IPS DF 19.7 (cell line): ENCODE measurements at regions not wholly inside any gene's neighbourhood (a gene's known extent, or its start where the extent isn't known, plus 50 kb on each side); places are given as distances from the start of the nearest gene placed in this dataset.

Experiments
- DNase-seq: peaks from one replicate; pipeline ENCODE4 v3.0.0-alpha.2; 2013; ENCODE audit warnings: low read depth, low spot score

DNA sequence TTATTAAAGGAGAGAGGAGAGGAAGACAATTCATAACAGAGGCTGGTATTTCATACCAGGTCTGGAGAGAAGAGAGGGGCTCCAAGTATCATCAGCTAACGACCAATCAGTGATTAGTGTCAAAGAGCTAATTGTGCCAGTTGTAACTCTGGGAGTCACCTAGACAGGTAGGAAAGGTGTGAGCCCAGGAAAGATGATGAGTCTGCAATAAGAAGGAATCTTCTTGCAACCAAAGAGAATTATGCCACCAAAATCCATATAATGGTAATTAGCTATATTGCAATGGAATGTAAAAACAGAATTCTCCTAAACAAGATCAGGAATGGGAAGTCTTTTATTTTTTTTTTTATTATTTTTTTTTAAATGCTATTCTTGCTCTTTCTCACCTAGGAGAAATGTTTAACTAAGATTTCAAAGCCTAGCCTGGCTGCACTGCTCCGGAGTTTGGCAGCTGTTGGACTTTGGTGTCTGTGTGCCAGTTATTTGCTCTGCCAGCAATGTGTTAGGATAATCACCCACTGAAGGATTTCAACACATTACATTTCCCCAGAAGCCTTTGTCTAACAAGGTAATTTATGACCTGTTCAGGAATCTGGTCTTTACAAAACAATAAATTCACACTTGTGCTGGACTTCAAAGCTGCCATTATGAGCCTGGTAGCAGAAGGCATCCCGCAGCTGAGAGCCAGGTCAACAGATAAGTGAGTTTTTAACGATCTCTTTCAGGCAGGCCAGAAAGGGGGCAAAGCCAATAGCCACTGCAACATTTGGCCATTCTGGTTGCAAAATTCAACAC lies 89.4 kb downstream of the FOXB1 start:
- no peak for DNase-seq

DNA sequence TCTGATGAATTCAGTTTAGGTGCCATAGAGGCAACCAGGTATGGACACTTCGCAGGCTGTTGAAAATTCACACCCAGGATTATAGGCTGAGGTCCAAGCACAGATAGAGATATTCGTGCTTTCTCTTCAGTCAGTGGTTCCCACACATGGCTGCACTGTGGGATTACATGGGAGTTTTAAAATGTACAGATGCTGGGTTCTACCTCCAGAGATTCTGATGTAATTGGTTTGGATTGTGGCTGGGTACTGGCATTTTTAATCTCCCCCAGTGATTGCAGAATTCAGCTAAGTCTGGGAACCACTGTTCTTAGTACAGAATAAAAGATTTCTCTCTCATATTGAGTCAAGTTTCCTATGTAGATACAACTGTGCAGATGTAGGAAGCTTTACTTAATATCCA lies 91.6 kb downstream of the FOXB1 start:
- DNase-seq: no peak

DNA sequence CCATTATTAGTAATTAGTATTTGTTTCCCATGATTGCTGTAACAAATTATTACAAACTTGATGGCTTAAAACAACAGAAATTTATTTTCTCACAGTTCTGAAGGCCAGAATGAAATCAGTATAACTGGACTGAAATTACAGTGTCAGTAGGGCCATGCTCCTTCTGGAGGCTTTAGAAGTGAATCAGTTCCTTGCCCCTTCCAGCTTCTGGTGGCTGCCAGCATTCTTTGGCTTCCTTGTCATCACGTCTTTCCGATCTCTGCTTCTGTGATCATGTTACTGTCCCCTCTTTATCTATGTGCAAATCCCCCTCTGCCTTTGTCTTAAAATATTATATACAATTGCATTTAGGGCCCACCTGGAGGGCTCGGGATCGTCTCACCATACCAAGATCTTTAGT lies 92.0 kb downstream of the FOXB1 start:
- no peak for DNase-seq

DNA sequence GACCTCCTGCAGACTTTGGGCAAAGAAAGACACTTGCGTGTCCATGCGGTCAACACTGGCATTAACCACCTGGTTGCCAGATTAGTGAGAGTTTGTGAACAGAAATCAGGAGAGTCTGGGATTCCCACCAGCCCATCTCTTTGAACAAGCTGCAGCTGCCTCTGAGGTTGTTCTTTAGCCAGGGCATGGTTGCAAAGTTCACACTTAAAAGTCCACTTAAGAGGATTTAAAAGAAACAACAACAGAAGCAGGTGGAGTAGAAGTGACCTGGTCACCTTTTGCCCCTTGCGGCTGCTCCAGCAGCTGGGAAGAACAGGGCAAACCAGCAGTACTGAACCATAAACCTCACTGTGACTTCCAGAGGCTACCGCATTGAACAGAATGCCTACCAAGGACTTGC lies 97.3 kb downstream of the FOXB1 start:
- DNase-seq: no peak

DNA sequence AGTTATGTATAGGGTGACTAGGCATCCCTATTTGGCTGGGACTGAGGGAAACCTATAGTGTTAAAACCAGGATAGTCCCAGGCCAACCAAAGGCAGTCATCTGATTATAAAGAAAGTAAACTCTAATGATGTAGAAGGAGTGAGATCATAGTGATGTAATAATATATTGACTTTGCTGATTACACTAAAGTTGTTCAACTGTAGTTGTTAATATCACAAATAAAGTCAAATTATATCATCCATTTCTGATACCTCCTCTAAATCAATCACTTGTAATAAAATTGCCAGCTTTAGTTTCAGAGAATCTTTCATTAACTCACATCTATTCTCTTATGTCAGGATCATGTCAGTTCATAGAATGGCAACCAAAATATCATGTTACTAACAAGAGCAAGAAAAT lies 98.6 kb downstream of the FOXB1 start:
- DNase-seq: no peak

DNA sequence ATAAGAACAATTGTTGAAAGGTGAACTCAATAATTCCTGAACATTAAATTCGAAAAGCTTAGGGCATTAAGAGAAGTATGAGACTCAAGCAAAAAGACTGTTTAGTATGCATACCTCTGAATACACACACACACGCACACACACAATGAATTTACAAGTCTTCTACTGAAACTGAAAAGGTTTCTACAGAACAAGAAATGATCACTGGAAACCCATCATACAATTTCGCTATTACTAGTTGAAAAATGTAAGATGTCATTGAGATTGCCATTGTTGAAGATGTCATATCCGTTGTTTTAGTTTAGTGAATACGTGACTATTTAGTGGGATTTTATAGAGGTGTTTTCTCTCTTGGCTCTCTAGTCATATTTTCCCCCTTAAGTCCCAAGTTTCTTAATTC lies 106.8 kb downstream of the FOXB1 start:
- DNase-seq: no peak

DNA sequence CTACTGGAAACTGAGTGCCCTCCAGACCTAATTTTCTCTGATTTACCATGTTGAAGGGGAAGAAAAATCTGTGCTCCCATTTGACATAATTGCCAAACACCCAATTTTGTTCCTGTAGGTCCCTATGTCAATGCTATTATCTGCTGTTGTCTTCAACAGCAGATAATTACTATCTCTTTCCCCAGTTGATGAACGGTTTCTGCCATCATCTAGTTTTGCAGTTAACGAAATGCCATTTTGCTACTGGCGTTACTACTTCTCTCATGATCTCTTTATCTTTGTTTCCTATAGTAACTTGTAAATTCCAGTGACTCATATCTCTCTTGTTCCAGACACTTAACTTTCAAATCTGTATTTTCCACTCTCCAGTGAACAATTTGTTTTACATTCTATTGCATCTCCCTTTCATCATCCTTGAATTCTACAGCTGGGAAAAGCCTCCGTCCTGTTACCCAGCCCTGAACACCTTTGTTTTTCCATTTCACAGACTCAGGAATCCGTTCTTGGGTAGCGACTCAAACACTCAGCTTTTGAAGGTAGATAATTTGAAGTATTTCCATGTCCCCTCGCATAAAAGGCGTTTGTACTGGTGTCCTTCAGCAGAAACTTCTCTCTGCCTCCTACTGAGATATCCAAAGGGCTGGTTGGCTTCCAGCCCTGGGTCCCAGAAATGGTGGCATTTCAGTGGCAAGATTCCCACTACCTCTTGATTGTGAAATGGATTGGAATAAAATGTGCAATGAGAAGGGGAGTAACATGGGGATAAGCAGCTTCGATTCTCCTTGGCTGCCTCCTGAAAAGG lies 111.7 kb downstream of the FOXB1 start:
- no peak for DNase-seq

DNA sequence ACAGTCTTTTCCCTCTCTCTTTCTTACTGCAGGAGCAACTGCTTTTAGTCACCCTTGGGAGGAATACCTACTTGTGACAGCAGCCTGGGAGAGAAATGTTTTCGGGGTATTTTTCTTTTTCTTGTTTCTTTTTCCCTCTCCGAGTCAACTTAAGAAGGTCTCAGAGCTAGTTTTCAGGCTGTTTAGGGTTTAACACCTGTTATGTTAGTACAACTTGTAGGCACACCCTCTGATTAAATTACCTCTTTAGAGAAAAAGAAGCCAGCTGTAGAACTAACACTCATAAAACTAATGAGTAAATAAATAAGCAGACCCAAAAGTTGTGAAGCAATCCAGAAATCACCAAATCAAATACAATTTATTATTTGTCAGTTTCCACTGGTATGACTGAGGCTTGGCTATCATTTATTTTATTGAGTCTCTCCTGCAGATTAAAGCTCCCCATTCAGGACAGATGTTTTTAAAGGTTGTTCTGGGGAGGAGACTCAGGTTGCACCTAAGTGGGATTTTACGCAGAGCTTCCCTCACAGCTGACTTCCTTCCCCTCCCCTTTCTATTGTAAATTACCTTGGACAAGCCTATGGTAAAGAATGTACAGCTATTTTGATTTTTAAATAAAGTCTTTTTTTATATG lies 112.5 kb downstream of the FOXB1 start:
- no peak for DNase-seq

DNA sequence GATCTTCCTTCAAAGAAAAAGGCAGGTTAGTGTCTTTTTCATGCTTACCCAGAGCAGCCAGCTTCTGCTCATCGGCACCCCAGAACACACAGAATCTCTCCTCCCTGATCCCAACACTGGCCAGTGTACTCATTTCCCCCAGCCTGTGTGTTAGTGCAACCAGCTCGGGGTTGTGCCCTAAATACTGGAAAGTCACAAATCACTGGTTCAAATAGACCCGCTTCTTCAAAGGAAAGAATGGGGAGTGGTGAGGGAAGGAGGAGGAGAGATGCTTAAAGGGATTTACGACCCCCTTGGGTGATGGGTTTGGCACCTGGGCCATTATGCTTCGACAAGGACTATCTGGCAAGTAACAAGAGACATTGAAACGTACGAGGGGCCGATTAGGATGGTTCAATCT lies 114.0 kb downstream of the FOXB1 start:
- DNase-seq: no peak

DNA sequence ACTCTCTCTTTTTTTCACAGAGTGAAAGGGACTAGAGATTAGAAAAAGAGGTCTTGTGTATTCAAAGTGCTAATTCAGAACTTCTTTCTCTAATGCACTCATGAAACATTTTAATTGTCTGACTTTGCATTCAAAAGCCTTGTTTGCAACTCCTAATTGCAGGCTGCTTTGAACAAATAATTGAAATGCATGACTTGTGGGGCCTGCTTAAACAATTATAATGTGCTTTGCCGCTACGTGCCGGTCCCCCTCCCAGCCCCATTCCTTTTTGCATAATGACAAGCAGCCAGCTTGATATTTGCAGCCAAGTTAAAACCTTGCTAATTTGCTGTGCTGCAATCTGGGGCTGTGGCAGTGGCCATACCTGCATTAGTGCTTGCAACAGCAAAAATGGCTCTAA lies 114.5 kb downstream of the FOXB1 start:
- DNase-seq: no peak

DNA sequence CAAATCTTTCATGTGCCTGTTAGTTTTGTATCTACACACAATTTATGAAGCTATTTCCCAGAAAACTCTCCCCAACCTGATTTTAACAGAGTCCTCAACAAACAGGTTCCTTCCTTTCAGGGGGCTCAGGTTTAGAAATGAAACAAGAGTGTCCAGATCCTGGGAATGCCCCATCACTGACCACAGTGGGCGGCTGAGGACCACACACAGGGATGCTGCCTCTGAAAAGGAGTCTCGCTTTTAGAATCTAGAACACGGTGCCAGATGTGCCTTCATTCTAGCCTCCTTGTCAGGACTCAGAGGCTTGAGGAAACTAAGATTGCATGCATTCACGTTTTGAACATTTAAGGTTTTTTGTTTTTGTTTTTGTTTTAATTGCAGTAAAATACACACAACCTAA lies 115.0 kb downstream of the FOXB1 start:
- DNase-seq: no peak

DNA sequence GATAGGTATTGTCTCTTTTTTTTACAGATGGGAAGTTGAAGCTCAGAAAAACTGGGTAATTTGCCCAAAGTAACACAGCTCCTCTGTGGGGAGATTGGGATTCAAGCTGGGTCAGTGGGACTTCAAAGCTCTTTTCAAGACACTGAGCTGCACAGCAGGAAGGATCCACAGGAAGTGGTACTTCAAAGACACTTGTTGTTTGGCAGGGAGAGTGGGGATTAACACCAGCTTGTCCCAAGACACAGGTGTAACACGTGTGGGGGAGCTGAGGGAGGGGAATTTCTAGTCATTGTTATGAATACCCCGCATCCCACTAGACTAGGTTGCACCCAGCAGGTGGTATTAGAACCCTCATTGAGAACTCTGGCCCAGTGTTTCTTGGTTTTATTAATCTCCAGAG lies 116.0 kb downstream of the FOXB1 start:
- peak; percentile 70 for DNase-seq

DNA sequence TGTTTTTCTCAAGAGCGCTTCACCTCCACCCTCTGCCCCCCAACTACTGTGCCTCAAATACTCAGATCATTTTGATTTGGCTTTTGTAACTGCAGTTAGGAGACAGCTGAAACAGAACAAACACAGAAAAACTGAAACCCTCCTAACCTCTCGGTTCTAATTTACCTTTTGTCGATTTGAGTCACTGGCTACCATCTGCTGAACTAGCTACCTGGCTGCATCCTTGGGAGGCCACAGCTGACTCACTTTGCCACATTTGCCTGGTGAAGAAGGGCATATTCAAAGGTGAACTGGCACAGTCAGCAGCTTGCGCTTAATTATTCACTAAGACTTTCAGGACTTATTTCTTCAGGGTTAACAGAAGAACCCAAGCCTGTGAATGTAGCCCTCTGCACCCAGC lies 117.7 kb downstream of the FOXB1 start:
- no peak for DNase-seq

DNA sequence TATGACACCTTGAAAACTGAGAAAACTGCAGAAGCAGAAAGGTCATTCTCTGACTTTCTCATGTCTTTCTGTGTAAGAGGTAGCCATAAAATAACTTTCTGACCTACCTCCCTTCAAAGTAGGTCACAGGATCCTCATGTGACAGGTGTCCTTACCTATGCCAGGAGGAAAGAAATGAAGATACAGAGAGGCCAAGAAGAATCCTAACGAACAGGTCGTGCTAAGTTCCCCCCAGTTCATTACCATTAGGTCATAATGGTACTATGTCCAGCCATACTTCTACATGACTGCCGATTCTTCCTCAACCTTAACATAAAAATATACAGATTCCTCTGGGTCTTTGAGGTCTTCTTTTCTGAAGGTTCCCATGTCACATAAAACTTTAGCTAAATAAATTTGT lies 118.6 kb downstream of the FOXB1 start:
- no peak for DNase-seq

DNA sequence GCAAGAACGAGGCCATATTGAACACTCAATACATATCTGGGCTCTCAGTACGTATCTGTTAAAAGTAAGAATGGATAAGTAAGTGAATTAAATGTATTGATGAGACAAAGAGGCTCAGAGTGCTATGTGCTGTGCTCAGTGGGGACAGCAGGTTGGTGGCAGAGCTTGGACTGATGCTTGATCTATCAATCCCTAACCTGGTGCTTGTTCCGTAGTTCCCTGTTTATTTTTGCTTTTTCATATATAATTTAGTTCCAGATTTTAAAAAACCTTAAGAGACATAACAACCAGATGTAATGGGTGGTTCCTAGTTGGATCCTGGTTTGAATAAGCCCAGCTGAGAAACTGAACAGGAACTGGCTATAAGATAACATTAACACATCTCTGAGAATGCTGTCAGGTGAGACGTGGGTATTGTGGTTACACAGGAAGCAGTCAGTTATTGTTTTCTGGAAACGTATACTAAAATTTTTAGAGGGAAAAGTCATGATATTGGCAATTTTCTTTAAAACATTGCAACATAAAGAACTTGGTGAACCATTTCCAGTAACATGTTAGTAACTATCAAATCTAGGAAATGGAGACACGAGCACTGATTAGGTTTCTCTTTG lies 120.5 kb downstream of the FOXB1 start:
- no peak for DNase-seq

DNA sequence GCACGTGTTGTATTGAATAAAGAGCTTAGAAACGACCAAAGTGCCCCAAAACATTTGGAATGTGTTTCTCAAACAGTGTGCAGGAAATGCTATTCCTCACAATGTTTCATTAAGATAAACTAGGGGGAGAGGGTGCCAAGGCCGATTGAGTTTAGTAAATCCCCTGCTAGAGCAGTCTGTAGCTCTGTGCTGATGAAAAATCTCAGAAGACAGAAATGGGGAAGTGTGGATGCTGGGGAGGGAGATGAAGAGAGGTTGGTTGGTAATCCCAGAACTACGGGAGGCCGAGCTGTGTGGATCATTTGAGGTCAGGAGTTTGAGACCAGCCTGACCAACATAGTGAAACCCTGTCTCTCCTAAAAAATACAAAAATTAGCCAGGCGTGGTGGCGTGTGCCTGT lies 121.2 kb downstream of the FOXB1 start:
- DNase-seq: no peak

DNA sequence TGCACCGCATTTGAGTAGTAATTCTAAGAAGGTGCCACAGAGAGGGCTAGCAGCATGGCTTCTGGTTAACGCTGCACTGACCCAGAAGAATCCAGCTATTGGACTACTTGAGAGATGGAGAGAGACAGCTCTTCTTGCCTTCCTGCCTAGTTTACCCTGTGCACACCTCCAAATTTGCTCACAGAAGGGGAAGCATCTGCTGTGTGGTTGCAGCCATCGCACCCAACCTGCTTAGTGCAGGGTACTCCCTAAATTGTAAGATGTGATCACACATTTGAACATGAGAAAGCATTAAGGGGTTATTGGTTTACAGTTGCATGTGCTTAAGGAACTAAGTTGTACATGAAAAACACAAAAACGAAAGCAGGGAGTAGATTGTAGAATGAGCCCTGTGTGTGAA lies 122.1 kb downstream of the FOXB1 start:
- DNase-seq: no peak

DNA sequence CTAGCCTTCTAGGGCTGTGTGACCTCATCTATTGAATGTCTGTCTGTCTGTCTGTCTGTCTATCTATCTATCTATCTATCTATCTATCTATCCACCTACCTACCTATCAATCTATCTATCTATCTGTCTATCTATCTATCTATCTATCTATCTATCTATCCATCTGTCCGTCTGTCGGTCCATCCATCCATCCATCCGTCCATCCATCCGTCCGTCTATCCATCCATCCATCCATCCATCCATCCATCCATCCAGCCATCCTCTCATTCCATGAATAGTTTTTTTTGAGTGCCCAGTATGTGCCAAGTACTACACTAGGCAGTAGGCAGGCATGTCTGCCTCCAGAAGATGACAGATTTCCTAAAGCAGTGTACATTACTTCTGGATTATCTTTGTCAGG lies 122.5 kb downstream of the FOXB1 start:
- no peak for DNase-seq

DNA sequence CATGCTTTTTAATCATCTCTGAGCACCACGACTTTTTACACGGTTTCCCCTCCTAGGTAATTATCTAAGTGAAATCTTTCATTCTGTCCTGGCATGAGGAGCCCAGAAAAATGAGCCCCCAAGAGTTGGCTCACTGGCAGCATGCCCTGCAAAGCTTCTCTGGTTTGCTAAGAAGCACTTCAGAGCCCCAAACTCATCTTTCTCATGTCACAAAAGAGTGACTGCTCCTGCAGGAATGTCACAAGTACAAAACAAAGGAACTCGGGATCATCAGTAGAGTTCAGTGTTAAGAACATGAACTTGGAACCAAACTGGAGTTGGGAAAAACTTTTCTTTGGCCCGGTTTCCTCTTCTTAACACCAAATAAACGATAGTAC lies 123.9 kb downstream of the FOXB1 start:
- DNase-seq: no peak

DNA sequence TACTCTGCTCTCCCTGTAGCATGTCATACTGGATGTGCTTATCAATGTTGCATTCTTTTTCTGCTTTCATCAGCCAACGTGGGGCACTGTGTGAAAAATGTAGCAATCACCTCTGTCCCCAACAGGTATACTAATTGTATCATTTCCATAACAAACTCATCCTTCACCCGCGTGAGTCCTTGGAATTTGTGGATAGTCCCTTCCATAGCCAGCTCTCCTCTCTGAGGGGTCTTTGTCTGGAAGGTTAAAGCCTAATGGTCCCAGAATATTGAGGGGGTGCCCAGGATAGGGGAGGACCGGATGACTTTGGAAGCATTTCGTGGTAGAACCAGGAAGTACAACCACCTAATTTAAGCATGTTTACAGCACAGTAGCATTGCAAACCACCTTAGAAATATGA lies 124.6 kb downstream of the FOXB1 start:
- DNase-seq: peak; percentile 52

DNA sequence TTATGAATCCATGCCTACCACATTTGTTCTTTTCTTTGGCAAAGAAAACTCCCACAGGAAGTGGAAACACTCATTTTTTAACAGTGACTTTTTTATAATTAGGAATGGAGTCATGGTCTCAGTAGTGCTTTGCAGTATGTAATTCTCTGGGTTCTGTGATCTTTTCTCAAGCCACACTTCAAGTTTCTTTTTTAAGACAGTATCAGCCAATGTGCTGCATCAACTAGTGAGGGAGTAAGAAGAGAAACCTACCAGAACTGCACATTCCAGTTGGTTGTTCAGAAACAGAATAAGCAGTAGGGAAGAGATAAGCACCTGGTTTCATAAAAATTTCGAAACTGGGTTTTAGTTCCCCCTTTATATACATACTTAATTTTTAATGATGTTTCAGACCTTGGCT lies 126.3 kb downstream of the FOXB1 start:
- no peak for DNase-seq

DNA sequence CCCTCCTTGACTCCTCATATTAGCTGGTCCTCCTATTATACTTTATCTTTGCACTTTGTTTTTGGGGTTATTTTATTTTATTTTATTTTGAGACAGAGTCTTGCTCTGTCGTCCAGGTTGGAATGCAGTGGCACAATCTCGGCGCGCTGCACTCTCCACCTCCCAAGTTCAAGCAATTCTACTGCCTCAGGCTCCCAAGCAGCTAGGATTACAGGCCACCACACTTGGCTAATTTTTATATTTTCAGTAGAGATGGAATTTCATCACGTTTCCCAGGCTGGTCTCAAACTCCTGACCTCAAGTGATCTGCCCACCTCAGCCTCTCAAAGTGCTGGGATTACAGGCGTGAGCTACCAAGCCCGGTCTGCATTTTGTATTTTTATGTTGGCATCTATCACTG lies 126.7 kb downstream of the FOXB1 start:
- DNase-seq: no peak
